ENCODE measurements at regions not wholly inside any gene's neighbourhood (a gene's known extent, or its start where the extent isn't known, plus 50 kb on each side); places are given as distances from the start of the nearest gene placed in this dataset.

DNA sequence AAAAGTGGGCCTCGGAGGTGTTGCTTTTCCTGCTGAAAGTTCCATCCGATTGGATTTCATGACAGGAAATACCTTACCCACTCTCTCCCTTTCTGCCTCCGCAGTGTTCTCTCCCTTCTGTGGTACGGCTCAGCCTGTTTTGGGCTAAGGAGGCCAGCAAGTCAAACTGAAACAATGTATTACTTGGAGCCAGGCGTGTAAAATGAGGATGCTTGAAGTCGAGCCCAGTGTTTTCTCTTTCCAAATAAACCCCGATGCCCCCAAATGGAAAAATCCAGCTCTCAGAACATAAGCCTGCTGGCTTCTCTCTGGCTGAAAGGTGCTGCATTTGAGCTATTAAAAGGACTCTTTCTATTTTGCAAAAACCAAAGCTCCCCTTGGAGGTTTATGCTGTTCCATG is 124.7 kb downstream of the ZNF664 start:
- no peak for TF ChIP-seq POLR2A (IDR thresholded peaks at IDR 0.05)
- TF ChIP-seq, protein P1, sequence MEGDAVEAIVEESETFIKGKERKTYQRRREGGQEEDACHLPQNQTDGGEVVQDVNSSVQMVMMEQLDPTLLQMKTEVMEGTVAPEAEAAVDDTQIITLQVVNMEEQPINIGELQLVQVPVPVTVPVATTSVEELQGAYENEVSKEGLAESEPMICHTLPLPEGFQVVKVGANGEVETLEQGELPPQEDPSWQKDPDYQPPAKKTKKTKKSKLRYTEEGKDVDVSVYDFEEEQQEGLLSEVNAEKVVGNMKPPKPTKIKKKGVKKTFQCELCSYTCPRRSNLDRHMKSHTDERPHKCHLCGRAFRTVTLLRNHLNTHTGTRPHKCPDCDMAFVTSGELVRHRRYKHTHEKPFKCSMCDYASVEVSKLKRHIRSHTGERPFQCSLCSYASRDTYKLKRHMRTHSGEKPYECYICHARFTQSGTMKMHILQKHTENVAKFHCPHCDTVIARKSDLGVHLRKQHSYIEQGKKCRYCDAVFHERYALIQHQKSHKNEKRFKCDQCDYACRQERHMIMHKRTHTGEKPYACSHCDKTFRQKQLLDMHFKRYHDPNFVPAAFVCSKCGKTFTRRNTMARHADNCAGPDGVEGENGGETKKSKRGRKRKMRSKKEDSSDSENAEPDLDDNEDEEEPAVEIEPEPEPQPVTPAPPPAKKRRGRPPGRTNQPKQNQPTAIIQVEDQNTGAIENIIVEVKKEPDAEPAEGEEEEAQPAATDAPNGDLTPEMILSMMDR (IDR thresholded peaks at IDR 0.05) = no peak

All from testis (tissue), 2 donors.